Prostate gland (tissue), 2 donors: ENCODE measurements at regions not wholly inside any gene's neighbourhood (a gene's known extent, or its start where the extent isn't known, plus 50 kb on each side); places are given as distances from the start of the nearest gene placed in this dataset.

ENCODE experiments used
- POLR2A ChIP-seq: fragments of 450-650 bp; IDR thresholded peaks from one replicate; pipeline ENCODE4 v1.6.1; 2016; ENCODE audit warnings: antibody characterized with exemption, mild to moderate bottlenecking
- POLR2AphosphoS5 ChIP-seq: sonication (generic); formaldehyde crosslinking; IDR thresholded peaks from one replicate; pipeline ENCODE4 v1.6.1; 2017; ENCODE audit warnings: antibody characterized with exemption
- TF ChIP-seq, protein P1 (sequence below), 4 experiments: fragments of 200-600 bp in 2 of 4; fragments of 450-650 bp in 2 of 4; sonication (generic) in 2 of 4; IDR thresholded peaks; 1 replicate in 3 of 4; 2 replicates in 1 of 4; pipeline ENCODE4 v1.5.1; 2016 to 2019; ENCODE audit warnings: antibody characterized with exemption in 4 of 4, mild to moderate bottlenecking in 2 of 4, moderate library complexity in 2 of 4

DNA sequence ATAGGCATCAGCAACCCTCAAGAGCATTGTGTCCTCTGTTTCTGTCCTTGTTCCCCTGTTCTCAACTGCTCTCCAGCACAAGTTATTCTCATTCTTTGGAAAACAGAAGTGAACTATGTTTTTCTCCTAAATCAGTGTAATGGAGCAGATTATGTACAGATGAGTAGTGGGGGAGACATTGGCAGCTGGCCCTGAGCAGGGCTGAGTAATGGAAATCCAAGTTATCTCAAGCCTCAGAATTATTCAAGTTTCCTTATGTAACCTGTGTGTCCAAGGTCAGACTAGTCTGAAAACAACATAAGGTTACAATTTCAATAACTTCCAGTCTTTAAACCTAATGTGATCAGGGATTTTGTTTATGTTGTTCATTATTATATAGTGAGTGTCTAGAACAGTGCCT, 116.1 kb upstream of the FUT8 start:
- TF ChIP-seq POLR2A (no peak), POLR2AphosphoS5 (no peak)
- TF ChIP-seq, protein P1, sequence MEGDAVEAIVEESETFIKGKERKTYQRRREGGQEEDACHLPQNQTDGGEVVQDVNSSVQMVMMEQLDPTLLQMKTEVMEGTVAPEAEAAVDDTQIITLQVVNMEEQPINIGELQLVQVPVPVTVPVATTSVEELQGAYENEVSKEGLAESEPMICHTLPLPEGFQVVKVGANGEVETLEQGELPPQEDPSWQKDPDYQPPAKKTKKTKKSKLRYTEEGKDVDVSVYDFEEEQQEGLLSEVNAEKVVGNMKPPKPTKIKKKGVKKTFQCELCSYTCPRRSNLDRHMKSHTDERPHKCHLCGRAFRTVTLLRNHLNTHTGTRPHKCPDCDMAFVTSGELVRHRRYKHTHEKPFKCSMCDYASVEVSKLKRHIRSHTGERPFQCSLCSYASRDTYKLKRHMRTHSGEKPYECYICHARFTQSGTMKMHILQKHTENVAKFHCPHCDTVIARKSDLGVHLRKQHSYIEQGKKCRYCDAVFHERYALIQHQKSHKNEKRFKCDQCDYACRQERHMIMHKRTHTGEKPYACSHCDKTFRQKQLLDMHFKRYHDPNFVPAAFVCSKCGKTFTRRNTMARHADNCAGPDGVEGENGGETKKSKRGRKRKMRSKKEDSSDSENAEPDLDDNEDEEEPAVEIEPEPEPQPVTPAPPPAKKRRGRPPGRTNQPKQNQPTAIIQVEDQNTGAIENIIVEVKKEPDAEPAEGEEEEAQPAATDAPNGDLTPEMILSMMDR (IDR thresholded peaks at IDR 0.05): no peak
